ENCODE measurements at regions not wholly inside any gene's neighbourhood (a gene's known extent, or its start where the extent isn't known, plus 50 kb on each side); places are given as distances from the start of the nearest gene placed in this dataset.

- Histone ChIP-seq H3K27me3 (ENCODE audit: control insufficient read depth, extremely low read depth, insufficient read depth, low read length) (no peaks in the 10 kb centered on the region), H2AFZ (ENCODE audit: control insufficient read depth, low read length) (no peak overlapping the region), H3K79me2 (ENCODE audit: control insufficient read depth, insufficient read depth, low read length) (no peaks in the 10 kb centered on the region), H3K4me2 (ENCODE audit: control insufficient read depth, extremely low read depth, insufficient read depth, low read depth, low read length) (no peak overlapping the region), H3K27ac (ENCODE audit: control insufficient read depth, insufficient read depth, low read length) (no peak overlapping the region), H4K20me1 (ENCODE audit: control insufficient read depth, extremely low read depth, insufficient read depth, low read length) (no peaks in the 10 kb centered on the region), H3K9me1 (ENCODE audit: control insufficient read depth, extremely low read depth, insufficient read depth, low read length) (no peaks in the 10 kb centered on the region), H3K9me3 (ENCODE audit: control insufficient read depth, low read depth, low read length) (no peaks in the 10 kb centered on the region), H3K36me3 (ENCODE audit: control insufficient read depth in 2 of 2, extremely low read depth in 1 of 2, insufficient read depth in 2 of 2, low read length in 2 of 2) (no peaks in the 10 kb centered on the region), H3K4me3 (ENCODE audit: control insufficient read depth in 2 of 3, extremely low read depth in 1 of 3, insufficient read depth in 2 of 3, low read depth in 1 of 3, low read length in 3 of 3) (no peak overlapping the region), H3K4me1 (ENCODE audit: control insufficient read depth, extremely low read depth, insufficient read depth, low read length) (no peaks in the 10 kb centered on the region), H3K9ac (ENCODE audit: control insufficient read depth, extremely low read depth, insufficient read depth, low read length) (no peak overlapping the region)
- dilution Hi-C loops (cut with MboI; ENCODE audit: extremely low pct_ligation_motif_present, low sequenced_read_pairs) = no loop called here
- no peak for DNase-seq (ENCODE audit: low read depth, low spot score)
- FAIRE-seq = no peak
- TF ChIP-seq EZH2 (IDR thresholded peaks at IDR 0.05; ENCODE audit: low read length) (no peak), CTCF (optimal IDR thresholded peaks at IDR 0.05 in 1 of 3, IDR thresholded peaks at IDR 0.05 in 1 of 3, conservative IDR thresholded peaks at IDR 0.05 in 1 of 3; ENCODE audit: extremely low read depth in 1 of 3, insufficient read depth in 2 of 3, low read length in 3 of 3) (no peak)
These were observed 114.0 kb upstream of the ZFHX3 start for GRCh38 chr16:73161977-73162376.

GRCh38 chr16:73159296-73159695, 111.4 kb upstream of the ZFHX3 start:
- Histone ChIP-seq H3K9ac (ENCODE audit: control insufficient read depth, extremely low read depth, insufficient read depth, low read length) (no peak overlapping the region), H3K27me3 (ENCODE audit: control insufficient read depth, extremely low read depth, insufficient read depth, low read length) (no peaks in the 10 kb centered on the region), H2AFZ (ENCODE audit: control insufficient read depth, low read length) (no peak overlapping the region), H3K9me1 (ENCODE audit: control insufficient read depth, extremely low read depth, insufficient read depth, low read length) (no peaks in the 10 kb centered on the region), H3K27ac (ENCODE audit: control insufficient read depth, insufficient read depth, low read length) (no peak overlapping the region), H3K79me2 (ENCODE audit: control insufficient read depth, insufficient read depth, low read length) (no peaks in the 10 kb centered on the region), H4K20me1 (ENCODE audit: control insufficient read depth, extremely low read depth, insufficient read depth, low read length) (no peaks in the 10 kb centered on the region), H3K4me3 (ENCODE audit: control insufficient read depth in 2 of 3, extremely low read depth in 1 of 3, insufficient read depth in 2 of 3, low read depth in 1 of 3, low read length in 3 of 3) (no peak overlapping the region), H3K9me3 (ENCODE audit: control insufficient read depth, low read depth, low read length) (no peaks in the 10 kb centered on the region), H3K4me1 (ENCODE audit: control insufficient read depth, extremely low read depth, insufficient read depth, low read length) (no peaks in the 10 kb centered on the region), H3K36me3 (ENCODE audit: control insufficient read depth in 2 of 2, extremely low read depth in 1 of 2, insufficient read depth in 2 of 2, low read length in 2 of 2) (no peaks in the 10 kb centered on the region), H3K4me2 (ENCODE audit: control insufficient read depth, extremely low read depth, insufficient read depth, low read depth, low read length) (no peak overlapping the region)
- FAIRE-seq (no peak), DNase-seq (ENCODE audit: low read depth, low spot score) (no peak)
- dilution Hi-C loops (cut with MboI; ENCODE audit: extremely low pct_ligation_motif_present, low sequenced_read_pairs) = no loop called here
- TF ChIP-seq CTCF (optimal IDR thresholded peaks at IDR 0.05 in 1 of 3, IDR thresholded peaks at IDR 0.05 in 1 of 3, conservative IDR thresholded peaks at IDR 0.05 in 1 of 3; ENCODE audit: extremely low read depth in 1 of 3, insufficient read depth in 2 of 3, low read length in 3 of 3) = no peak
- no peak for TF ChIP-seq EZH2 (IDR thresholded peaks at IDR 0.05; ENCODE audit: low read length)

Measured in keratinocyte (primary cell).